Erythroblast (primary cell): ENCODE measurements at regions not wholly inside any gene's neighbourhood (a gene's known extent, or its start where the extent isn't known, plus 50 kb on each side); places are given as distances from the start of the nearest gene placed in this dataset.

ENCODE experiments used
- GATA1 ChIP-seq: IDR thresholded peaks from 2 replicates; pipeline ENCODE4 v1.6.1; 2011; ENCODE audit warnings: low read depth, mild to moderate bottlenecking, control low read depth, low read length, moderate library complexity
- POLR2A ChIP-seq: IDR thresholded peaks from 2 replicates; pipeline ENCODE4 v1.6.1; 2011; ENCODE audit warnings: mild to moderate bottlenecking, low read length

- no peak for TF ChIP-seq POLR2A
- TF ChIP-seq GATA1 = no peak
Observed at GRCh38 chr11:11115475-11115874, 237.6 kb downstream of the CSNK2A3 start.
